ENCODE measurements at regions not wholly inside any gene's neighbourhood (a gene's known extent, or its start where the extent isn't known, plus 50 kb on each side); places are given as distances from the start of the nearest gene placed in this dataset.

DNA sequence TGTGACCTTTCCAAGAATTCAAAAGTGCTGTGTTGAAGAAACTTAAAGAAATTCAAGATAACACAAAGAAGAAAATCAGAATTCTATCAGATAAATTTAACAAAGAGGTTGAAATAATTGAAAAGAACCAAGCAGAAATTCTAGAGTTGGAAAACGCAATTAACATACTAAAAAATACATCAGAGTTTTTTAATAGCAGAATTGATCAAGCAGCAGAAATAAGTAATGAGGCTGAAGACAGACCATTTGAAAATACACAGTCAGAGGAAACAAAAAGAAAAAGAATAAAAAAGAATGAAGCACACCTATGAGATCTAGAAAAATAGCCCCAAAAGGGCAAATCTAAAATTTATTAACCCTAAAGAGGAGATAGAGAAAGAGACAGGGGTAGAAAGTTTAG lies 218.1 kb upstream of the KAZN start:
- Histone ChIP-seq H3K27ac (ENCODE audit: extremely low read length, insufficient read depth, low read length) (no peak overlapping the region), H3K79me2 (ENCODE audit: insufficient read depth, low read length) (no peaks in the 10 kb centered on the region), H2AFZ (ENCODE audit: low read length) (no peak overlapping the region), H3K4me1 (ENCODE audit: insufficient read depth, low read length) (no peaks in the 10 kb centered on the region), H3K9me3 (ENCODE audit: low read length) (peaks cover 21% of the 10 kb centered on the region), H3K4me2 (ENCODE audit: low read depth, low read length) (no peak overlapping the region), H3K36me3 (replicated peaks in 1 of 2; ENCODE audit: control insufficient read depth in 1 of 2, insufficient read depth in 2 of 2, low read length in 2 of 2) (no peaks in the 10 kb centered on the region), H3K9ac (ENCODE audit: insufficient read depth, low read depth, low read length) (no peak overlapping the region), H4K20me1 (ENCODE audit: insufficient read depth, low read length) (no peaks in the 10 kb centered on the region), H3K27me3 (ENCODE audit: control insufficient read depth in 1 of 2, insufficient read depth in 2 of 2, low read length in 2 of 2) (no peaks in the 10 kb centered on the region), H3K4me3 (replicated peaks in 1 of 3; ENCODE audit: insufficient read depth in 1 of 3, low read depth in 2 of 3, low read length in 3 of 3) (no peak overlapping the region)
- no peak for ATAC-seq
- POLR2A ChIA-PET: no interaction called here
- DNase-seq (ENCODE audit: low spot score): no peak
- CTCF ChIA-PET (ENCODE audit: low intra/inter-chr PET ratio, low total read pairs): no interaction called here
- intact Hi-C loops (cut with micrococcal nuclease; ENCODE audit: unreplicated experiment) (no loop called here), in situ Hi-C loops (cut with HindIII; ENCODE audit: extremely low pct_ligation_motif_present, low pct_unique_long_range_greater_than_20kb) (no loop called here)
- WGBS (ENCODE audit: low lambda C conversion rate): 0% methylated on average over 1 of the region's 1 CpG
- no peak for FAIRE-seq
- TF ChIP-seq MAF1 (CRISPR knock-in tag; IDR thresholded peaks at IDR 0.05; ENCODE audit: borderline replicate concordance) (no peak), CHD2 (IDR thresholded peaks at IDR 0.05; ENCODE audit: low read depth, low read length) (no peak), RFXANK (CRISPR knock-in tag; IDR thresholded peaks at IDR 0.05) (no peak), MXI1 (IDR thresholded peaks at IDR 0.05; ENCODE audit: borderline replicate concordance, low read depth, low read length) (no peak), KMT2B (CRISPR knock-in tag; IDR thresholded peaks at IDR 0.05) (no peak), FOXO1 (CRISPR knock-in tag; IDR thresholded peaks at IDR 0.05) (no peak), ZNF496 (CRISPR knock-in tag; IDR thresholded peaks at IDR 0.05; ENCODE audit: insufficient replicate concordance) (no peak), RARA (CRISPR knock-in tag; IDR thresholded peaks at IDR 0.05) (no peak), ADNP (CRISPR knock-in tag; IDR thresholded peaks at IDR 0.05) (no peak), RBM39 (IDR thresholded peaks at IDR 0.05; ENCODE audit: low read depth, low read length, poor library complexity, severe bottlenecking) (no peak), ZNF138 (CRISPR knock-in tag; IDR thresholded peaks at IDR 0.05; ENCODE audit: low read depth) (no peak), ZNF724P (CRISPR knock-in tag; IDR thresholded peaks at IDR 0.05; ENCODE audit: borderline replicate concordance) (no peak), SPEN (CRISPR knock-in tag; IDR thresholded peaks at IDR 0.05; ENCODE audit: low read depth) (no peak)
- TF ChIP-seq, protein P1, sequence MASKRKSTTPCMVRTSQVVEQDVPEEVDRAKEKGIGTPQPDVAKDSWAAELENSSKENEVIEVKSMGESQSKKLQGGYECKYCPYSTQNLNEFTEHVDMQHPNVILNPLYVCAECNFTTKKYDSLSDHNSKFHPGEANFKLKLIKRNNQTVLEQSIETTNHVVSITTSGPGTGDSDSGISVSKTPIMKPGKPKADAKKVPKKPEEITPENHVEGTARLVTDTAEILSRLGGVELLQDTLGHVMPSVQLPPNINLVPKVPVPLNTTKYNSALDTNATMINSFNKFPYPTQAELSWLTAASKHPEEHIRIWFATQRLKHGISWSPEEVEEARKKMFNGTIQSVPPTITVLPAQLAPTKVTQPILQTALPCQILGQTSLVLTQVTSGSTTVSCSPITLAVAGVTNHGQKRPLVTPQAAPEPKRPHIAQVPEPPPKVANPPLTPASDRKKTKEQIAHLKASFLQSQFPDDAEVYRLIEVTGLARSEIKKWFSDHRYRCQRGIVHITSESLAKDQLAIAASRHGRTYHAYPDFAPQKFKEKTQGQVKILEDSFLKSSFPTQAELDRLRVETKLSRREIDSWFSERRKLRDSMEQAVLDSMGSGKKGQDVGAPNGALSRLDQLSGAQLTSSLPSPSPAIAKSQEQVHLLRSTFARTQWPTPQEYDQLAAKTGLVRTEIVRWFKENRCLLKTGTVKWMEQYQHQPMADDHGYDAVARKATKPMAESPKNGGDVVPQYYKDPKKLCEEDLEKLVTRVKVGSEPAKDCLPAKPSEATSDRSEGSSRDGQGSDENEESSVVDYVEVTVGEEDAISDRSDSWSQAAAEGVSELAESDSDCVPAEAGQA (IDR thresholded peaks at IDR 0.05; ENCODE audit: low read depth): no peak
- TF ChIP-seq, protein P1 (CRISPR knock-in tag; IDR thresholded peaks at IDR 0.05; ENCODE audit: borderline replicate concordance): no peak
- BruUV-seq (replicated peaks): no TSS peak
